H4 (cell line): ENCODE measurements at regions not wholly inside any gene's neighbourhood (a gene's known extent, or its start where the extent isn't known, plus 50 kb on each side); places are given as distances from the start of the nearest gene placed in this dataset.
"Not testable (repeated sequence)": the region's sequence is repeated elsewhere in the genome, so short reads cannot be mapped to it uniquely, and the experiment has no call there.

Experiments used
- DNase-seq: peaks from one replicate; pipeline ENCODE4 v3.0.0-alpha.2; 2015; ENCODE audit warnings: low spot score

DNA sequence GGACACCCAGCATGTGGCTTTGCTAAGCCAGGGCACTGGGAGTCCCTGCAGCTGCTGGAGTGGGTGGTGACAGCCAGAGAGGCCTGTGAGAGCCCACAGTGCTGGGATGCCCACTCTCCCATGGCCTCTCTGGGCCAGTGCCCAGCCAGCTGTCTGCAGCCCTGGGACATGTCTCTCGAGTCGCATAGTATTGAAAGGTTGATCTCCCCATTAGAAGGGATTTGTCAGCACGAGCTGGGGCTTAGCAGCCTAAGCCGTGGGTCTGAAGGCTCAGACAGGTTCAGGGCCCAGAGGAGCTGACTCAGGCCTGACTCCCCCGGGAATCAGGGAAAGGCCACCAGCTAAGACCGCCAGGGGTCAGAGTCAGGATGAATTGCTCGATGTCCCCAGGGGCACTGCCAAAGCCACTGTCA is 53.5 kb downstream of the FOXD2 start:
- no peak for DNase-seq

DNA sequence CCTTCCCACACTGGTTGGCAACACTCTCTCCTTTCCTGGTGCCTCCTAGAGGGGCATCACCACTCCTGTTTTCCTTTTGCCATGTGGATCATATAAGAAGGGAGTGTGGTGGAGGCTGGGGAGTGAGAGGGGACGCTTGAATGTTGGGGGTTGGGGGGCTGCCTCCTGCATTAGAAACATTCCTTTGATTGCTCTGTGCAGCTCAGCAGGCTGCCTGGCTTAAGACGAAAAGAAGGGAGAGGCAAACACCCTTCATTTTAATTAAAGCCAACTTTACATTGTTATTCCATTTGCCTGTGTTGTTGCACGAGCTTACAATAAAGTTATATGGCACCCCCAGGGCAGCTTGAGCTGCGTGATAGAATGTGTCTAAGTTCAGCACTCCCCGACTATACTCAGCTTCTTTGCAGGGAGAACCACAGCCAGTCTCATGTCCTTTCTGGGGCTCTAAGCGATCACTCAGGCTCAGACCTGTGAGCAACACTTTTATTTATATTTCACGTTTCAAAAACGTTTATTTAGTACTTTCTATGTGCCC is 57.4 kb downstream of the FOXD2 start:
- DNase-seq = no peak

DNA sequence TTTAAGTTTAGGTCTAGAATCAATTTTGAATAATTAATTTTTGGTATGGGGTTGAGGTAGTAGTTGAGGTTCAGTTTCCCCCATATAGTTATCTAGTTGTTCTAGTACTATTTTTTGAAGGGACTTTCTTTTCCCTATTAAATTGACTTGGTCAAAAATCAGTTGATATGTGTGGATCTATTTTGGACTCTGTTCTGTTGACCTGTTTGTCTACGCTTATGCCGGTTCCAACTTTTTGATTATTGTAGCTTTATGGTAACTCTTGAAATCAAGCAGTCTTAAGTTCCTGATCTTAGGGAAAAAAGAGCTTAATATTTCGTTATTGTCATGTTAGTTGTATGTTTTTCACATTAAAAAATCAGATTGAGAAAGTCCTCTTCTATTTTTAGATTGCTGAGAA is 60.7 kb downstream of the FOXD2 start:
- no peak for DNase-seq

DNA sequence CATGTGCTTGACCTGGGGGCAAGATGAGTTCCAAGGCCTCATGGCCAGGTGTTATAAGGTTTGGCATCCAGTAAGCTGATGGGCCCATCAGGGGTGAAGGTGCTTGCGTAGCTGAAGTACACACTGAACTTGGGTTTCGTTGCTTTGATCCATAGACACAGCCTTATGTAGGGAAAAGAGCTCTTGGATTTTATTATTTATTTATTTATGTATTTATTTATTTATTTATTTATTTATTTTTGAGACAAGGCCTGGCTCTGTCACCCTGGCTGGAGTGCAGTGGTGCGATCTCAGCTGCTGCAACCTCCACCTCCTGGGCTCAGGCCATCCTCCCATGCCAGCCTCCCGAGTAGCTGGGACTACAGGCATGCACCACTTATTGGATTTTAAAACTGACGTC is 63.2 kb downstream of the FOXD2 start:
- no peak for DNase-seq

DNA sequence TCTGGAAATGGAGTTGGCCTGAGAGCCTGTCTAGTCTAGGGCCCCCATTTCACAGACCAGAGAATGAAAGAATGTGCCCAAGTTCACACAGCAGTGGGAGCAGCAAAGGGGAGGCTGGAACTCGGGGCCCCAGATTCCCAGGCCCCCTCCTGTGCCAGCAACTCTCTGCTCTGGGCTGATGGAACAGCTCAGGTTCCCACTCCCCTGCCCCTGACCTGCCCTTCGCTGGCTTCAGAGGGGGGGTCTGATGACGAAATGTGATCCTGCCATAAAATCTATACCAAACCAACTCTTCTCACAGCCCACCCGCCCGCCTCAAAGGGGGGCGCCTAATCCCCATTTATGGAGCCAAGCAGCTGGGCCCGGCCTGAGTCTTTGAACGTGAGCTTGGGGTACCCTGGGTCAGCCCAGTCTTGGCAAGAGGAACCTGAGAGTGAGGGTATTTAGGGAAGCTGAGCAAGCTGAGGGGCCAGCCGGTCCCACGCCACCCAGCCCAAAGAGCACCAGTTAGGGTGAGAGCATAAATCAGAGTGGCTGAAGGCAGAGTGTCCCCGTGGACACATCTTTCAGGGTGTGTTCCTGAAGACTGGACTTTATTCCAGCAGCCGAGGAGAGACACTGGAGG is 65.0 kb downstream of the FOXD2 start:
- DNase-seq = no peak

DNA sequence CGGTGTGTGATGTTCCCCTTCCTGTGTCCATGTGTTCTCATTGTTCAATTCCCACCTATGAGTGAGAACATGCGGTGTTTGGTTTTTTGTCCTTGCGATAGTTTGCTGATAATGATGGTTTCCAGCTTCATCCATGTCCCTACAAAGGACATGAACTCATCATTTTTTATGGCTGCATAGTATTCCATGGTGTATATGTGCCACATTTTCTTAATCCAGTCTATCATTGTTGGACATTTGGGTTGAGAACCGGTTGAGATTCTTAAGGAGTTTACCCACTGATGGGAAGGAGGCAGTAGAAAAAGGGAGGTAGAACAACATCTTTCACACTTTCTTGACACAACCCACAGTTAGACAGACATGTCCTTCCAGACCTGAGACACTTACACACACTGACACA is 67.0 kb downstream of the FOXD2 start:
- DNase-seq = not testable (repeated sequence)

DNA sequence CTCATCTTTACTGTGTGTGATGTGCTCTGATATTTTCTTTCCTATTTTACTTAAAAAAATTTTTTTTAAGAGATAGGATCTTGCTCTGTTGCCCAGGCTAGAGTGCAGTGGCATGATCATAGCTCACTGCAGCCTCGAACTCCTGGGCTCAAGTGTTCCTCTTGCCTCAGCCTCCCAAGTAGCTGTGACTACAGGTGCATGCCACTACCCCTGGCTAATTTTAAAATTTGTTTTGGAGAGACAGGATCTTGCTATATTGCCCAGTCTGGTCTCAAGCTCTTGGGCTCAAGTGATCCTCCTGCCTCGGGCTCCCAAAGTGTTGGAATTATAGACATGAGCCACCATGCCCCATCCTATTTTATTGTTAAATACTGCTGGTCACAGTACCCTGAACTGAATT is 67.4 kb downstream of the FOXD2 start:
- no peak for DNase-seq

DNA sequence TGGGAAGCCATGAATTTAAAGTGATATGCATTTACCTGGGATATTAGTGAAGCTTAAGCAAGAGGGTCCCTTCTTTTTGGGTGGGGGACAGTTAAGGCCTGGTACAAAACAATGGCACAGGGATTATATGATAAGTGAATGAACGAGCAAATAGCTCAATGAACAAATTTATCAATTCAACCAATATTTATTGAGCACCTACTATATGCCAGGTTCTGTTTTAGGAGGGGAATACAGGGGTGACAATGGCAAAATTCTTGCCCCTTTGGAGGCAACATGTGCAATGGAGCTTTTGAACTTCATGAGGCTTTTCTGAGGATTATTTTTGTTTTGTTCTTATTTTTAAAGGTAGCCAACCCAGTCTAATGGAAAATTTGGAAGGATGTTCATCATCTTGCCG is 68.2 kb downstream of the FOXD2 start:
- DNase-seq = no peak

DNA sequence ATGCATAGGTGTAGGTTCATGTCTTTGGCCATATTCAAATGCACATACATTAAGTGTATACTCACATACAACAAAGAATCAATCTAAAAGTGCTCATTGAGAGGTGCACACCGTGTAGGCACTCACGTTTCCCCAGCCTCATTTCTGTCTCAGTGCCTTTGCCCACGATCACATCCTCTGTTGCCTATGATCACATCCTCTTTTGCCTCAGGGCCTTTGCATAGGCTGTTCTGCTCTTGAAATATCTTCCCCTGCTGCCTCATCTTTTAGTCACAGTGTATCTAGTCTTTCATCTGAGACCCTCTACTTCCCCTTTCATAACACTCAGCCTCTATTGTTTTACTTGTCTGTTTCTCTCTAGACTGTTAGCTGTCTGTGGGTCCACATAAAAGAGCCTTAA is 69.3 kb downstream of the FOXD2 start:
- DNase-seq = no peak

DNA sequence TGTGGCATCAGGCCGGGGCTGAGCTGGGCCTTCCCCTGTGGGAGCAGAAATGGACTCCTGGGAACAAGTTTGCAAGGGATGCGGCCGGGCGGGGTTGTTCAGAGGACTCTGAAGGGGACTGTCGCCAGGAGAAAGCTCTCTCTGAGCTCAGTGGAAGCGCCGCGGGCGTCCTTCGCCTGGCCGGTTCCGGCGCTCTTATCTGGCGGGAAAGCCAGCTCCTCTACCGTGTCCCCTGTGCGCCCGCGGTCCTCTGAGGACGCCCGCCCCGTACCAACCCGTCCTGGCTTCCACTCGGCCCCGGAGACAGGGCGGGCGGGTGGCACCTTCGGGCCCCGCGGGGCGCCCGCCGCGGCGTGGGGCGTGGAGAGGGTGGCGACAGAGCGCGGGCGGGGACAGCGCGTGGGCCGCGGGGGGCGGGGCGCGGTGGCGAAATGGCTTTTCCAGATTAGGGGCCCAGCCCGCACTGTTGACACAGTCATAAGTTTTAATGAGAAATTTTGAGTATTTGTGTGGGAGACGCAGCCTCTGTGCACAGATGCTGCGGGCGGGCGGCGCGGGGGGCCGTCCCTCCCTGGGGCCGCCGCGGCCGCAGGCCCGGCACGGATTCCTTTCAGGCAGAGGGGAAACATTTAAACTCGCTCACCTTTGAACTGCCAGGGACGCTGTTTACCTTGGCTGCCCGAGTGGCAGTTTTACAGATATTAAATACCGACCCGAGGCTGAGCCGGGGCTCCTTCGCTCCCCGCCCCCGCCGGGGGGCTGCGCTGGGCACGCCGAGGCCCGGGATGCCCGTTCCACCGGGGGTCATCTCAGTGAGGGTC is 70.2 kb downstream of the FOXD2 start:
- no peak for DNase-seq

DNA sequence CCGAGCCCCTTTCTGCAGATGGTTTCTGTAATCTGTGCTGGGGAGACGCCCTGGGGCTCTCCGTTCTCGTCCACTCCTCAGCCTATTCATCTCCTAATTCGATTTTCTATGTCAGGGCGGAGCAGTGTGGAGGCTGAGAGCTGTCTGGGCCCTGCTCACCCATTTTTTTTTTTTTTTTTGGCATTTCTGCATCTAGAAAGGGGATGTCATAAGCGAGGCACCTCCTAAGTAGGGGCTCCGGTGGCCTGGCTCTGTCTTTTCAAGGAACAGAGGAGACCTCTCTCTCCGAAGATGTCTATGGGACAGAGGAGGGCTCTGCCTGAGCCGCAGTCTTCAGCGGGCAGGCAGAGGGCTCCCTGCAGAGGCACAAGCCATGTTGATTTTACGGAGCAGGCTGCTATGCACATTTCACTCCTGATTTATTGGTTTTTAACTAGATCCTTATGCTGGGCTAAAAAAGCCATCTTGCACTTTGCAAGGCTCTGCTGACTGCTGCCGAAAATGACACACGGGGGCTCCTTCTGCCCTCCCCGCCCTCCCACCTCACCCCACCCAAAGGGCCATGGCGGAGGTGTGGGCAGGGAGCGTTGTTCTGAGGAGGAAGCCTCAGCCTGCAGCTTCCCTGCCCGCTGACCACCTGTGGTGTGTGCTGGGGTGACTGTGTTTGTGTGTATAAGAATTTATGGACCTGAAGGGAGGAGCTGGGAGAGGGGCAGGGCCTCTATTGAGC is 71.0 kb downstream of the FOXD2 start:
- DNase-seq = no peak

DNA sequence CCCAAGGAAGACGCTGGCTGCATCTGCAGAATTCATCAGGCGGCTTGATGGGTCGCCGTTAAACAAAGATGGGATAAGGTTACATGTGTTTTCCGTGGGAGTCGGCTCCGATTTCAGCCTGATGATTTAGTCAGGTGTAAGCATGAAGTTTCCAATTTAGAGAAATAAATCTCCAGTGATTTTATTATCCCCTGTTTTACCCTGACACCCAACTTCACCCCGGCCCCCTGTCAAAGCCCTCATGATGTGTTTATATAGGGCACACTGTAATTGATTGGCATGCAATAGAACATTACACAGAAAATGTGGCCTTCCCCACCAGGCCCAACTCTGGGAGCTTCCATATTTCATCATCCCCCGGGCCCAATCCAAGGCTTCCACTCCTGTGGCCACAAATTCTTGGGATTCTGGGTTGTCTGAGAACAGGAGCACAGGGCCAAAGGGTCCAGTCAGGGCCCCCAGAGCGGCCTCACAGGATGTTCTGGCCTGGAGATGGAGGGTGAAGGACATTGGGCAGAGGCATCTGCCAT is 72.5 kb downstream of the FOXD2 start:
- no peak for DNase-seq

DNA sequence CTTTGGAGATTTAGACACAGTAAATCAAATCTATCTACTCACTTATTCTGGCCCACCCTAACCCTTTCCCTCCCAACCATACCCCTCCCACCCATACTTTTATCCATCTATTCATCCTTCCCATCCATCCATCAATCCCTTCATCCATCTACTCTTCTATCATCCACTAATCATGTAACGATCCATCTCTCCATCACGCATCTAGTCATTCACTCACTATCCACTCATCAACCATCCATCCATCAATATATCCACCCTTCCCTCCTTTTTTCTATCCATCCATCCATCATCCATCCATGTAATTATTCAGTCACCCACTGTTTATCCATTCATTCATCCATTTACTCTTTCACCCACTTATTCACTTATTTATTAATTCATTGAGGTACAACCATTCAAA is 74.0 kb downstream of the FOXD2 start:
- DNase-seq = no peak

DNA sequence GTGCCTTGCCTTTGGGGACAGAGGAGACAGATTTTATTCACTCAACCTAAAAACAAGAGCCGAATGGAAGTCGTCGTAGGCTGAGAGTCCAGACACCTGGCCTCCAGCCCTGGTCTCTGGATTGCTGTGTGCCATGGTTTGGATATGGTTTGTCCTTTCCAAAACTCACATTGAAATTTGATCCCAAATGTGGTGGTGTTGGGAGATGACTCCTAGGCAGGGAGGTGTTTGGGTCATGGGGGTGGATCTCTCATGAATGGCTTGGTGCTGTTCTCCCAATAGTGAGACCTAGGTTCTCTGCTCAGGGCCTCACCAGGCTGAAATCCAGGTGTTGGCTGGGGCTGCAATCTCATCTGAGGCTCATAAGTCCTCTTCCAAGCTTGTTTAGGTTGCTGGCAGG is 75.5 kb downstream of the FOXD2 start:
- no peak for DNase-seq

DNA sequence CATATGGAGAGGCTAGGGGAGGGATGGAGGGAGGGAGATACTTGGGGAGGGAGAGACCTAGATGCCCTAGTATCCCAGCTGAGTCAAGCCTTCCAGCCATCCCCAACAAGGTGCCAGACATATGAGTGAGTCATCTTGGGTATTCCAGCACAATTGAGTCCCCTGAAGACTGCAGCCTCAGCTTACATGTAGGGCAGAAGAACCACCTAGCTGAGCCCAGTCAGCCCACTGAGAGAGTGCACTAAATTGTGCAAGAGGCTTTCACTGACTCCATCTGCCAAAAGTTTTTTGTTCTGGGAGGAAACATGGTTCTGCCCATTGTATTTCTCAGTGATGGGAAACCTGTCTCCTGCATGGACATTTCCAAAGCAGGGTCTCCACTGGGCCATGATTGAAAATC is 76.4 kb downstream of the FOXD2 start:
- DNase-seq = no peak

DNA sequence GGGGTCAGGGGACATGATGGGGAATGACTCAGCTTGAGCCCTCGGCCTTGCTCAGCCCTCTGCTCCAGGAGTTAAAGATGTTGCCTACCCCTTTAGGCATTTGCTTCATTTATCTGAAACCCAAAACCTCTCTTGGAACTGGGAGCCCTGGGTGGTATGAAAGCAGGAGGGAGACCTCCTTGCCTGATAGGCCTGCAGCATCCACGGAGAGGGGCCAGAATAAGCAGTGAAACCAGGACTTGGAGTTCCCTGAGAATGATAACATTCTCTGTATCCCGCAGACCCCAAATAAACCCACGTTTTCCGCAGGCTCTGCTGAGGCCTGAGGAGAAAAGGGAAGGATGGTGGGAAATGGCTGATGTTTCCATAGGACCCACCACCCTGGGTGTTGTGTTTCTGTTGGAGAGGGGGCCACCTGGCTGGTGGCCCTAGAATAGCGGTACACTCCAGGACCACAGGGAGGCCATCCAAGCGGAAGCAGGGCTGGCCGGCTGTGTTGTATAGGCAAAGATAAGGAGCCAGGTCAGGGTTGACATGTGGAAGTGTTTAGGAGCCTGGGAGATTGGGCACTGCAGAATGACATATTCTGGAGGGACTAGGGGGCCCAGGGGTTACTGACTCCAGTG is 77.4 kb downstream of the FOXD2 start:
- no peak for DNase-seq

DNA sequence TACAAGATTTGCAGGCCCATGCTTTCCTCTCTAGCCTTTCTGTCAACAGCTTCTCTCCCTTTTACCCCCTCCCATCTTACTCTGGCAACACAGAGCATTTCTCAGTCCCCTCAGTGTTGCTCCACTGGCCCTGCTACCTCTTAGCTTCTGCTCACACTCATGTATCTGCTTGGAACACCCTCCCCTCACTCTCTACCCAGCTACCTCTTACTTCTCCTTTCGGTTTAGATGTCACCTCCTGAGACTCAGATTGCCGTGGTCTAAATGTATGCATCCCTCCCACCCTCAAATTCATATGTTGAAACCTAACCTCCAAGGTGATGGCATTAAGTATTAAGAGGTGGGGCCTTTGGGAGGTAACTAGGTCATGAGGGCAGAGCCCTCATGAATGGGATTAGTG is 80.1 kb downstream of the FOXD2 start:
- no peak for DNase-seq

DNA sequence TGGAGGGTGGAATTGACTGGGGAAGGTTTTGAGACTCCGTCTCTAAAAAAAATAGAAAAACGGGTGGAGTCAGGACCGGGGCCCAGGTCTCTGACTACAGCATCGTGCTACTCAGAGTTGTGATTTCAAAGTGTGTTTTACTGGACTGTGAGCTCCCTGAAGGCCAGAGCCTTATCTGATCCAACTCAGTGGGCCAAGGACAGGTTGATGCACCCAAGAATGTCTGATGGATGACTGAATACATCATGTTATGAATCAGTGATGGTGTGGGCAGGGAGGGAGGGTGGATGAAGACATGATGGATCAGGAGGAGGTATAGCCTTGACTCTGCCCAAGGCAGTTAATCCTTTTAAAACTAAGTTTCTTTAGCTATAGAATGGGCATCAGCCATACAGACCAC is 81.6 kb downstream of the FOXD2 start:
- no peak for DNase-seq

DNA sequence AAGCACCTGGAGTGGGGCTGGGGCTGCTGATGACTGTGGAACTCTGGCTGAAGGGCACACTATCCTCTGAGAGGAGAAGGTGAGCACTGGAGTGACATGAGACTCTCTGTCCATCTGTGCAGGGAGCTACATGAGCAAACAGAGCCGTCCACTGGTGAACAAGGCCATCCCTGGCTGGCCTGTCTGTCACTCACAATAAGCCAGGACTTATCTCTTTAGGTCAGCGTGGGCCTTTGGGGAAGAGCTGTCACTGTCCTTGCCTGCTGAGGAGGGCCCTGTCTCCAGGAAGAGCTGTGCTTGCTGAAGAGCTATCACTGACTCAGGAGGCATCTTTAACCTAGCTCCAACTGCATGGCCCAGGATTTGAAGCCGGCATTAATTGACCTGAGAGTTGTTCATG is 82.1 kb downstream of the FOXD2 start:
- DNase-seq = no peak

DNA sequence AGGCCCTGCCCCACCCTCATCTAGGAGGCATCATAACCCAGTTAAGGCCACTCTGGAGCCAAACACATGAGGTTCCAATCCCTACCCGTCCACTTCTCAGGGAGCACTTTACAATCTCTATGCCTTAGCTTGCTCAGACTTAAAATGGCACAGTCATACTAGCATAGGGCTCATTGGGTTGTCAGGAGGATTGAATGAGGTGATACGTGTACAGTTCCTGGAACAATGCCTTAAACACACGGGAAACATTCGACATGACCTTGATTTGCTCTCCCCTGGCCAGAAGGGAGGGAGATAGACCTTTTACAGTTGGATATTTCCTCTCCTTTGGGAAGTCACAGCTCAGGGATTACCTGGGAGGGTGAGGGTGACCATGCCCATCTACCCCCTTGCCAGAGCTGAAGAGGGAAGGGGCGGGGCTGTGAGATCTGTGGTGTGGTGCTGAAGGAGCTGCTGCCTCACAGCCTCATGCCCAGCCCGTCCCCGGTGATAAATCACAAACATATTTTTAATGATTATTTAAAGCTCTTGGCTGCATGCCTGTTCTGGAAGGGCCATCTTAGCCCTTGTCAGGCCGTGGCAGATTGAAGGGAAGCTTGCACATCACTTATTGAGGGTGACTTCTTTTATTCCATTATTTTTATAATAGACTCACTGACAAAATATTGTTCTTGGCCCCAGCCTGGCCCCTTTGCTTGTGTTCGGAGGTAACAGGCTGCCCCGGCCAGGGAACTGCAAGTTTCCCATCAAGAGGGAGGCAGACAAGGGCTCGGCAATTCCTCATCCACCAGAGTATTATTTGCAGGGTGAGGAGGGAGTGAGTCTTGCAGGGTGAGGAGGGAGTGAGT is 83.4 kb downstream of the FOXD2 start:
- no peak for DNase-seq
